HG03066 (cell line): ENCODE measurements at regions not wholly inside any gene's neighbourhood (a gene's known extent, or its start where the extent isn't known, plus 50 kb on each side); places are given as distances from the start of the nearest gene placed in this dataset.

Experiments
- ATAC-seq: cut with Tn5 transposase; IDR thresholded peaks from one replicate; pipeline ENCODE4 v1.9.1; 2021; ENCODE audit warnings: low read depth; ENCODE audit not compliant: unreplicated experiment

DNA sequence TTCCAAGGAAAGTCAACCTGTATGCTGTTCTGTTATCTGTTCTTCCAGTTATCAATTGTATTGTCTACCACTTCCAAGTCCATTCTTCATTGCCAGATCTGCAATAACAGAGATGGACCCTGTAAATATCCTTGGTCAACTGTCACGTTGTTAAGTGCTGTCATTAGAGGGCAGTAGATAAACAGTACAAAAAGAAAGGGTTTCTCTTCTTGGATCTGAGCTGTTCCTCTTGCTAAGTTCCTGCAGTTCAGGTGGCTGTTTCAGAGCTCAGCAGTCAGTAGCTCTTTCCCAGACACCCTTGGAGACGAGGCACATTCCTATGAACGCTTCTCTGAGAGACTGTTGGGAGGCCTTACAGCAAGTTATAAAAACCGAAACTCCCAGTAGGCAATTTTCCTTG, 957.1 kb upstream of the CHAC2 start:
- ATAC-seq = no peak

DNA sequence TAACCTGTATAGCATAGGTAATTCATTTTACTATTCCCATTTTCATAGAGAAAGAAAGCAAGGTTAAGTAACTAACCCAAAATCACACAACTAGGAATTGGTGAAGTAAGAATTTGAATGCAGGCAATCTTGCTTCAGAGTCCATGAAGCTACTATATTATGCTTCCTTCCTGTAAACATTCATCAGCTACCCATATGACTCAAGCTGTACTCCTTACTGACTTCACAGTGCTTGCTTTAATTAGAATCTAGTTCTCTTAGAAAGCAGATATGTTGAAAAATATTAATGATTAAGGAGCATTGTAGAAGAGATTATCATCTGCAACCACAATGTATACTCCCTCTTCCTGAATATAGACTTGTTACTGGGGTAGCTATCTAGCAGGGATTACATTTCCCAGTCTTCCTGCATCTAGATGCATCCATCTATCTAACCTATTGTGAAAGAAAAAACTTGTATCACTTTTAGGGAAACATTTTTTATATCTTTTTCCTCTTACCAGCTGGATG, 961.6 kb upstream of the CHAC2 start:
- ATAC-seq = no peak

DNA sequence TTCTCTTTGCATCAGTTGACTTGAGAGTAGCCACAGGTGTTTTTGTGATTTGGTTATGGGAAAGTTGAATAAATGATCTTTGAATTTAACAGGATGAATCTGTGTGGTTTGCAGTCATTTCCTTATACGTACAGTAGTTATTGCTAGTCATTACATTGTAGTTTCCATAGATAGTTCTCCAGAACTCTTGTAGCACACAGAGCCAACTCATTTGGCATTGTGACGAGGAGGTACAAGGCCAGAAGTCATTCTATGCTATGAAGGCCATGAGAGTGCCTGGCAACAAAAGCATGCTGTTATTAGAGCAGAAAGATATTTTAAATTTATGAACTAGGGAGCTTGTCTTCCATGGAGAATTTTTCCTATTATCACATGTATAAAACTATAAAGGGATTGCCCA, 973.0 kb upstream of the CHAC2 start:
- no peak for ATAC-seq

DNA sequence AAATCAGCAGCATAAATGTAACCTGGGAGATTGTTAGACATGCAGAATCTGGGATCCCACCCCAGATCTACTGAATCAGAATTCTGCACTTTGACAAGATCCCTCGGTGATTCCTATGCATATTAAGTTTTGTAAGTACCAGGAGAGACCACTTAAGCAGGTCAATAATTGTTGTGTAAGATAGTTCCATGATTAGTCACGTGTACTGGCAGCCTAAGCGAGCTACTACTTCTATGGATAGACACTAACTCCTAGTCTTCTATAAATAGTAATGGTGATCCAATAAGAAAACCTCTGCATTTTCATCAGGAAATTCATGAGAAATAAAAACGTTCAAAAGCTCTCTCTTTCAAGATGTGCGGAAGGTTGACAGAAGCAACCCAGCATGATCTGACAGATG, 988.2 kb upstream of the CHAC2 start:
- ATAC-seq = no peak

DNA sequence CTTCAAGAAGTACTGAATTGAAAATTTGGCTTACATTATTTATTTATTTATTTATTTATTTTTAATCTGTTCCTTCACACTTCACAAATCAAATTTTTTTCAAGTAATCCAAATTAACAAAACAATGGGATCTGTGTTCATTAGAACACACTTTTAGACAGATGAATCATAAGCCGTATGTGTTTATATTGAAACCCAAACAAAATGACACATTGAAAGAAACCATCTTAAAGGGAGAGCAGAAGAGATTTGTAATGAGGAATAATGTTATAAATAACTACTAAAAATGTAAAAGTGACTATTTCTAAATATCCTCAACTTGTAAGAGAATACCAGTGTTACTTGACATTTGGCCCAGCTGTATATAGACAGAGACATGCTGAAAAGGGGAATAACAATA, 991.0 kb upstream of the CHAC2 start:
- ATAC-seq = no peak

DNA sequence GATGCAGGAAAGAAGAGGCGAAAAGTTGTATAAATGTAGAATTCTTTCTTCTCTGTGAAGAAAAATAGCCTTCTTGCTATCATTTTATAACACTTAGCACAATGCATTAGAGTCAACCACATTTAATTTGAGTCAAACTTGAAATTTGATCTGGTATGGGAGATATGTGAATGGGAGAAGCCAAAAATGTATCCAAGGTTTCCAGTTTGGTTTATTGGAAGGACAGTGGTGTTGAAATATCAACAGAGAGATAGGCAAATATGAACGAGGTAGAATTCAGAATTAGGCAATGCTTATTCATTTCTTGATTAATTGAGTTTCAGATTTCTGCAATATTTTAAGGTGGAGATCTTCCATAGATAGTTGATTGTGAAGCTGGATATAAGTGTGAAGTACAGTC, 991.9 kb upstream of the CHAC2 start:
- no peak for ATAC-seq

DNA sequence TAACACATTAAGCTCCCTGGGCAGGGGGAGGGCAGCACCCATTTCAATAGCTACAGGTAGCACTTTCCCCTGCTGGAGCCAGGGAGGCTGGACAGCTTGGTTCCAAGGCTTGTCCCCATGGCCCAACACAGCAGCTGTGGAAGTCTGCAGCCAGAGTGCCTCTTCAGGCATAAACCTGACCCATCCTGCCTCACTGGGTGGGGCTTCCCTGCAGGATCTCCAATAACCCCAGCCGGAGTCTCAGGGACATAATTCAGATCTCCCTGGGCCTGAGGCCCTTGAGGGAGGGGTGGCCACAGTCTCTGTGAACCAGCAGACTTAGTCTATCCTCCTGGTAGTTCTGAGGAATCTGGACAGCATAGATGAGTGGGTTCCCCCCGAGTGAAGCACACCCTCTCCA, 1001.9 kb upstream of the CHAC2 start:
- no peak for ATAC-seq

DNA sequence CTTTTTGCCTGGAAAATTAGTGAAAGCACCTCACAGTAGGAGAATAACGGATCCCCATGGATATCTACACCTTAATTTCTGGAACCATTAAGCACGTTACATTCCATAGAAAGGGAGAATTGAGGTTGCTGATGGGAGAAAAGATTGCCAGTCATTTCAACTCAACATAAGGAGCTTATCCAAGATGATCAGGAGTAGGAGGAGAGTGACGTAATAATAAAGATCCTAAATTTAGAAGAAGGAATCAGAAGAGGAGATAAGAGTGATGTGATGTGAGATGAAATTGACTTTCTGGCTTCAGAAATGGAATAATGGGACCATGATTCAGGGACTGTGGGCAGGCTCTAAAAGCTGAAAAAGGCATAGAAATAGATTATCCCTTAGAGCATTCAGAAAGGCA, 1017.8 kb upstream of the CHAC2 start:
- ATAC-seq = no peak

DNA sequence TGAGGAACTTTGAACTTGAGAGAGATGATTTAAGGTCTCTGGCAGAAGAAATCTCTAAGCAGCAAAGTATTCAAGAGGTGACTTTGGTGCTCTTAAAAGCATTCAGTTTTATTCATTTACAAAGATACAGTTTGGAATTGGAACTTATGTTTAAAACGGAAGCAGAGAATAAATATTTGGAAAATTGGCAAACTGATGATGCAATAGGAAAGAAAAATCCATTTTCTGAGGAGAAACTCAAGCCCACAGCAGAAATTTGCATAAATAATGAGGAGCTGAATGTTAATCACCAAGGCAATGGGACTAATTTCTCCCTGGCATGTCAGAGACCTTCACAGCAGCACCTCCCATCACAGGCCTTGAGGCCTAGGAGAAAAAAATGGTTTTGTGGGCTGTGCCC, 1022.5 kb upstream of the CHAC2 start:
- no peak for ATAC-seq

DNA sequence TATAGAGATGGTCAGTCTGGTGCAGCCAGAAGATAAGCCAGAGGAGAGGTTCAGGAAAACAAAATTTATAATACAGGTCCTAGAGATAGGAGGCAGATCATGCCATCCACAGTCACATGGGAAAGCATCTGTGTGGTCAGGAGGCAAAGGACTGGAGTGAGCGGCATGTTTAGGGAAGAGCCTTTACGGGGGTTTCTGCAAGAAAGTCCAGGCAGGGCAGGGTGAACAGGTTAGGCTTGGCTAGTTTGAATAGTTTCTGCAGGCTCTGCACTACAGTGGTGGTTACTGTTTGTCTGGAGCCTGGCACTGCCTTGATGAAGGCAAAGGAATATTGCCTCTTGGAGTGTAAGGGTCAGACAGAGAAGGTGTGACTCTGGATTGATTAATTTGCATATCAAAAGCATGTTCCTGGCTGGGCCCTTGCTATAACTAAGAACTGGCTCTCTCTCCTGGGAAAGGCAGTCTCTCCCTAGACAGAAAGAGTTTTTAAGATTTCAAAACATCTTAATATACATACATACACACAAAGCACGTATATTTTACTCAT, 1034.7 kb upstream of the CHAC2 start:
- no peak for ATAC-seq

DNA sequence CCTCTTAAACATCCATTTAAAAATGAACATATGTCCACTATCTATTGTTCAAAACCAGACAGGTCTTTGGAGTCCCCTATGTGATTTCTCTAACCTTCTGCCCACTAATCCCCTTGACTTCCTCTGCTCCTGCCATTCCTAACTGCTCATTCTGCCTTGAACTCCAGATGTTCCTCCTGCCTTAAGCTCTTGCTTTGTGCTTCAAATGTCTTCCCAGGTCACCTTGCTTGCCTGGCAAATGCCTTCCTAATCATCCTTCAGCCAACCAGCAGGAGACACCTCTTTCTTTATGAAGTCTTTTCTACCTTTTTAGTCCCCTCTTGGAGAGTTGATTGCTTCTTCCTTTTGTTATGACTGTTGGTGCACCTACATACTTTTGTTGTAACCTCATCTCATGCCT, 1043.0 kb upstream of the CHAC2 start:
- ATAC-seq = no peak

DNA sequence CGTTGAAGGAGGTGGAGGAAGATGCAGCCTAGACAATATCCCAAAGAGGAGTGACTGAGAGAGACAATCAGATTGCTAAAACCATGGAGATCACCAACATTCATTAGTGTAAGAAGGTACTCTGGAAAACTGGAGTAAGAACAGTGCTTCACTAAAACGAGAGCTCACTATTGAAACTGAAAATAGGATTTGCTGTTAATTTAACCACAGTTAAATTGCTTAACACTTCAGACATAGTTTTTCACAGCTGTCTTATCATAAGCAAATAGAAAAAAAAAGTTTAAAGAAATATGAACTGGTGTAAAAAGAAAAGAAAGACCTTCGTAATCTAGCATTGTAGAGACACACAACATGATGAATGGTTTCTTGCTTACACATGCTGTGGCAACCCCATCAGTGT, 1049.8 kb upstream of the CHAC2 start:
- no peak for ATAC-seq

DNA sequence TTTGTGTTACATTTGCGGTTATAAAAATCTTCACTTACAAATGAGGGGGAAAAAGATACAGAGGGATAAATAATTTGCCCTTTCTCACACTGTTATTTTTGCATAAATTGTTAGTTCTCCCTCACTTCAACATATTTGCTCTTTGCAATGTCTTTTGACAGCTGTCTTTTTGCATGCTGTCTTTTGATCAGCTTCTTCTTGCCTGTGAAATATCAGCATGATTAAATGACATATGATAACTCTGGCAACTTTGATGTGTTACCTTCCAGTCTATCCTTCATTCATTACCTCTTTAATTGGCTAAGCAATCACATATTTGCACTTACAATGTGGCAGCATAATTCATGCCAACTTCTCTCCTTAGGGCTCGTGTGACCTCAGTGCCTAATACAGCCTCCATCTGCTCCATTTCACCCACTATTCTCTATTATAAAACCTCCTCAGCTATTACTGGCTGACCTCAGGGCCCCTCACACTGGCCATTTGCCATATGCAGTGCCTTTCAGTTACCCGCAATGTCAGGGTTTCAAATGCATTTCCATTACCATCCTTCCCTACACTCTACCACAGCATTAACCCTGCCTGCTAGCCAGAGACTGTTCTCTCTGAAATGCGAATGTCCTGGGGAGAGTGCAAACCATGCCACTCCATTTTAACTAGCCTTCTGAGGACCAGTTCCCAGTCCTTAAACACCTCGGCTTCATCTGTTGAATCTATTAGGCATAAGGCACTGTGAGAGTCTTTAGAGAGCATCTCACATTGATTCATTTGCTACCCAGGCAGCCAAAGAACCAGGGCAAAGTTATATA, 1056.6 kb upstream of the CHAC2 start:
- no peak for ATAC-seq

DNA sequence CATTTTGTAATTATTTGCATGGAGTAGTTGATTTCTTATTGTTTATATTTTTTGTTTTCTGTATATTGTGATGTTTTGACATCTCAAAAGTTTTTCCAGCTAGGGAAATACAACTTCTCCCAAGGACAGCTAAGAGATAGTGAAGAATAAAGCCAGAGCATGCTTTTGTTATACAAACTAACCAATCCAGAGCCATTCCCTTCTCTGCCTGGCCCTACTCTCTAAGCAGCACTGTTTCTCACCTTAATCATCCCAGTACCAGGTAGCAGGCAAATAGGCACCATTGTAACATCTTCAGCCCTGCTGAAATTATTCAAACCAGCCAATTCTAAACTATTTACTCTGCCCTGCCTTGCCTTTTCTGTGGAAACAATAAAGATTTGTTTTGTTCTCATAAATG, 1063.4 kb upstream of the CHAC2 start:
- no peak for ATAC-seq

DNA sequence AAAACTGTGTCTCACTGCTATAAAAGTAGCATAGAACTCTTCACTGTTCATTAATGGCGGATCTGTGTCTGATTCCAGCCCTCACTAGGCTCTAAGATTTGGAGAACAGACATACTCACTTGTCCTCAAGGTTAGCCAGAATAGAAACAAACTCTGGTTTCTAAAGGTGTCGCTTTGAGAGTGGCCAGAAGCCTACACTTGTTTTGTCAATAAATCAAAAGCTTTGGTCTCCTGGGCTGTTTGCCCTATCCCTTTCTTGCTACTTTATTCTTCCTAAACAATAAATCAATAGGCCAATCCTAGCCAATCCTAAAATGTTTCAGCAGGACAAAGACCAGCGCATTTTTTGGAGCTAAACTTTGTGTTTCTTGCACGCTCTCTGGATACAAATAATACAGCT, 1064.6 kb upstream of the CHAC2 start:
- no peak for ATAC-seq

DNA sequence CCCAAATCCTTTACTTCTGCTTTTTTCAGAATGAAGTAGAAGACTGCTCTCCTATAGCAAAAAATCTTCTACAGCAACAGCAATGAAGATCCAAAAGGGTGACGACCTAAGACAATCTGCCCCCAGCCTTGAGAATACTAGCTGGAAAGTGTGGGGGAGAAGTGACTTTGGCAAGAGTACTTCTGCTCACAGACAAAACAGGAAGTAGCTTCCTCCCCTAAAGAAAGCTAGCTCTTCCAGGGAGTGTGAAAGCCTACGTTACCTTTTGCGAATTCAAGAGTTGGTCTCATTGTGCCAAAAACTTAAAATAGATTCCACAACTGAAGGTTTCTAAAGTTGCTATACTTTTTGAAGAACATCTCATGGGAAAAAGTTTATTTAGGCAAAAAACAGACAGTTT, 1069.2 kb upstream of the CHAC2 start:
- no peak for ATAC-seq

DNA sequence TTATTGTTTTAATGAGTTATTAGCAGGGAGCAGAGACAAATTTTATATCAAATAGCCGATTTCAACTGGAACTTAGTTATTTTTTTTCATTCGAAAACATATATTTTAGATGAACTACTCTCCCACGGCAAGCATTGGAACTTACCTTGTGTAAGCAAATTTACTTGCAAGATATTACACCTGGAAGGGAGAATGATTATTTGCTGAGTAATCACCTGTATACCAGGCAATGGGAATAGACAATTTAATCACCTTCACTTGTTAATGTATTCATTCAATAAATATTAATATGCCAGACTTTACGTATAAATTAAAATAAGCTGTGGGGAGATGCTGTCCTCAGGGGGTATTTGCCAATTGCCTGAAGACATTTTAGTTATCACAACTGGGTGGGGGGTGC, 1069.9 kb upstream of the CHAC2 start:
- no peak for ATAC-seq

DNA sequence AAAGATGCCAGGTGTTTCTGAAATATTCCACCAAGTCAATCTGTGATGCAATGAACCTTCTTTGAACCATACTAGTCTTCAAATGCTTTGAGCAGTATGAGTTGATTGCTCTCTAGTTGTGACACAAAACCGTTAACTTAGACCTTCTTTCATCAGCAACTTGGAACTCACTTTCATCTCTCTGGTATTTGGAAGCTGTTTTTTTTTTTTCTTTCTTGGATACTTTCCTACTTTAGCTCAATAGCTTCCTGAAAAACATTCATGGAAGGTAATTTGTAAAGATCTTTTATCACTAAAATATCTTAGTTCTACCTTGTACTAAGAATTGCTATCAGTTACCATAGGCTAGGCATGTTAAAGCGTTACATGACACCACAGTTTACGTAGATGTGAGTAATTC, 1071.9 kb upstream of the CHAC2 start:
- ATAC-seq = no peak

DNA sequence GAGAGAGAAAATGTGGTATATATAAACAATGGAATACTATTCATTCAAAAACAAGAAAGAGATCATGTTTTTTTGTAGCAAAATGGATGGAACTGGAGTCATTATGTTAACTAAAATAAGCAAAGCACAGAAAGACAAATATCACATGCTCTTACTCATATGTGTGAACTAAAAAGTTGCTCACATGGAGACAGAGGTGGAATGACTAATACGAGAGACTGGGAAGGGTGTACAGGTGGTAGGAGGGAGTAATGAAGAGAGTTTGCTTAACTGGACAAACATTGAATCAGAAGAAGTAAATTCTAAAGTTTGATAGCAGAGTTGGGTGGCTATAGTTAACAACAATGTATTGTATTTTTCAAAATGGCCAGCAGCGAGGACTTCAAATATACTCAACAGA, 1080.7 kb upstream of the CHAC2 start:
- ATAC-seq = no peak

DNA sequence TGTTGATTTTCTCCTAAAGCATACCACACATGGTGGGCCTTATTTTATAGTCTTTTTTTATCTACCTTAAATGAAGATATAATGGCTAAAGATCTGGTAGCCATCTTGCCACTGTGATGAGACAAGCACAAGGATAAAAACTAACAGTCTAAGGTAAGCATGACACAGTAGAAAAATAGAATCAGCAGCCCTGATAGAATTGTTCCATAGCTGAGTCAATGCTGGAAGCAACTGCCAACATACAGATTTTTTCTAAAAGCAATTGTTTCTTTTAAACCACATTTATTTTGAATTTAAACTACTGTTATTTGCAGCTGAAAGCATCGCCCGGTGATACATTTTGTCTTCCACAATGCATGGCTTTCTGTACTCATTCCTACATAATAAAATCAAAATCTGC, 1091.5 kb upstream of the CHAC2 start:
- ATAC-seq = no peak

DNA sequence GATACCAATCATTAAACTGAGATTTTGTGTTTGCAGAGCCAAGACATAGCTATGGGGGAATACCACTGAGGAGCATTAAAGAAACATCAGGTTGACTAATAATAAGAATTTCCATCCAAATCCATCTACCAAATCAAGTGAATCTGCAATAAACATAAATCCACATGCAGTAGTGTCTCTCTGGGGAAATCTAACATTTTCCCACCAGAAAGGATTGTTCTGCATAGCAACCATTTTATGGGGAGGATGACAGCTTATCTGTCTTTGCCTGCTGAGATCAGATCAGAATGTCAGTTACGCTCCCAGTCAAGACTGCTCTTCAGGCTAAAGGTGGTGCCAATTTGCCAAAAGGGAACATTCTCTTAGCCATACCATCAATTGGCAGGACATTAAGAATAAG, 1098.9 kb upstream of the CHAC2 start:
- no peak for ATAC-seq

DNA sequence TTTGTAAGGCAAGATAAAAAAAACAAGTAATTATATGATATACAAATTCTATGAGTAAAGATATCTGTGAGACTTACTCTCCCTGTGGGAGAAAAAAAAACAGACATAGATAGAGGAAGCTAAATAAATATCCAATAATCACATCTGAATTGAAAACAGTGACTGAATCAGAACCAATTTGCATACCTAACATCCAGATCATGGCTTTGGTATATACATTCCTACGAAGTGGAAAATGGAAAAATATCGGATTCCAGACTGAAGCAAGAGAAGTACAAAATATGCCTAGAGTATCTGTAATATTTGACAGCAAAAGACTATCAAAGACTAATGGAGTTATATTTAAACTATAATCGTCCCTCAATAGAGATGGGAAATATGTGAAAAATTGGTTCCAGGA, 1108.1 kb upstream of the CHAC2 start:
- ATAC-seq = no peak

DNA sequence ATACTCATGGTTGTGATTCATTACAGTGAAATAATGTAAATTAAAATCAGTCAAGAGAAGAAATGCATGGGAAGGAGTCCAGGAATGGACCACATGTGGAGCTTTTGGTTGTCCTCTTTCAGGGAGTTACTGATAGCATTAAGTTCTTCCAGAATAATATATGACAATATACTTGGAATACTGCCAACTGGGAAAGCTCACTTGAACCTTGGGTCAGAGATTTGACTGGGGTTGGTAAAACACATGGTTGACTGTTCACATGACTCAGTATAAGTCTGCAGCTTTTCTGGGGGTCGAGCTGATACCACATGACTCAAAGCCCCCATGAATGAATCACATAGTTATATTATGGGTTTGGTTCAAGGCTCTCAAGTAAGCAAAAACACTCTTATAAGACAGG, 1109.0 kb upstream of the CHAC2 start:
- no peak for ATAC-seq
